Keratinocyte (primary cell): ENCODE measurements at regions not wholly inside any gene's neighbourhood (a gene's known extent, or its start where the extent isn't known, plus 50 kb on each side); places are given as distances from the start of the nearest gene placed in this dataset.
"Not testable (repeated sequence)": the region's sequence is repeated elsewhere in the genome, so short reads cannot be mapped to it uniquely, and the experiment has no call there.

Source experiments
- CTCF ChIP-seq, 3 experiments: IDR thresholded peaks in 1 of 3; conservative IDR thresholded peaks in 1 of 3; optimal IDR thresholded peaks in 1 of 3; 2 replicates in 2 of 3; 3 replicates in 1 of 3; pipeline versions ENCODE3 to v1.5.1; 2011; ENCODE audit warnings: low read length in 3 of 3, mild to moderate bottlenecking in 3 of 3, moderate library complexity in 2 of 3, control low read depth in 1 of 3, inconsistent platforms in 1 of 3; ENCODE audit not compliant: insufficient read depth in 2 of 3; ENCODE audit errors: extremely low read depth in 1 of 3
- EZH2 ChIP-seq: IDR thresholded peaks from one replicate; pipeline ENCODE4 v1.6.1; 2012; ENCODE audit warnings: inconsistent platforms, mild to moderate bottlenecking, low read length, moderate library complexity

GRCh38 chr1:86633306-86633838, 71.0 kb upstream of the SH3GLB1 start:
- TF ChIP-seq CTCF (optimal IDR thresholded peaks at IDR 0.05 in 1 of 3, IDR thresholded peaks at IDR 0.05 in 1 of 3, conservative IDR thresholded peaks at IDR 0.05 in 1 of 3; ENCODE audit: extremely low read depth in 1 of 3, insufficient read depth in 2 of 3, low read length in 3 of 3); EZH2: not testable (repeated sequence)
